Mesendoderm (in vitro differentiated cells): ENCODE measurements at regions not wholly inside any gene's neighbourhood (a gene's known extent, or its start where the extent isn't known, plus 50 kb on each side); places are given as distances from the start of the nearest gene placed in this dataset.

ENCODE experiments used
- DNase-seq: peaks from one replicate; pipeline ENCODE4 v3.0.0; 2013
- H2AK5ac ChIP-seq: 2 replicates; pipeline ENCODE4 v1.6.1; 2013; ENCODE audit warnings: low read length, inconsistent platforms
- H2BK120ac ChIP-seq: 2 replicates; pipeline ENCODE4 v1.6.1; 2013; ENCODE audit warnings: low read depth, mild to moderate bottlenecking, low read length, moderate library complexity, mixed read lengths
- H2BK15ac ChIP-seq: replicated peaks from 2 replicates; pipeline ENCODE4 v1.6.1; 2013; ENCODE audit warnings: low read depth, mild to moderate bottlenecking, moderate library complexity
- H2BK5ac ChIP-seq: 2 replicates; pipeline ENCODE4 v1.6.1; 2013; ENCODE audit warnings: low read length, inconsistent platforms
- H3K18ac ChIP-seq: 2 replicates; pipeline ENCODE4 v1.6.1; 2013; ENCODE audit warnings: mild to moderate bottlenecking, low read length, mixed read lengths
- H3K23ac ChIP-seq: one replicate; pipeline ENCODE4 v1.6.1; 2013; ENCODE audit warnings: low read length
- H3K27ac ChIP-seq: 2 replicates; pipeline ENCODE4 v1.5.1; 2013; ENCODE audit warnings: low read depth, mild to moderate bottlenecking, inconsistent platforms, low read length, moderate library complexity
- H3K27me3 ChIP-seq: 2 replicates; pipeline ENCODE4 v1.6.1; 2013; ENCODE audit warnings: low read length, control low read depth, mild to moderate bottlenecking, inconsistent platforms; ENCODE audit not compliant: insufficient read depth, poor library complexity
- H3K36me3 ChIP-seq: 2 replicates; pipeline ENCODE4 v1.6.1; 2013; ENCODE audit warnings: low read length, inconsistent platforms; ENCODE audit not compliant: control insufficient read depth, insufficient read depth
- H3K4ac ChIP-seq: one replicate; pipeline ENCODE4 v1.6.1; 2013; ENCODE audit warnings: low read depth, mild to moderate bottlenecking, low read length, moderate library complexity
- H3K4me1 ChIP-seq: 2 replicates; pipeline ENCODE4 v1.6.1; 2013; ENCODE audit warnings: low read depth, low read length, inconsistent platforms; ENCODE audit not compliant: control insufficient read depth
- H3K4me2 ChIP-seq: 2 replicates; pipeline ENCODE4 v1.6.1; 2013; ENCODE audit warnings: low read length
- H3K4me3 ChIP-seq: 2 replicates; pipeline ENCODE4 v1.5.1; 2013; ENCODE audit warnings: mild to moderate bottlenecking, low read length
- H3K56ac ChIP-seq: one replicate; pipeline ENCODE4 v1.6.1; 2013; ENCODE audit warnings: low read length
- H3K79me1 ChIP-seq: 2 replicates; pipeline ENCODE4 v1.6.1; 2013; ENCODE audit warnings: low read length, inconsistent platforms
- H3K79me2 ChIP-seq: 2 replicates; pipeline ENCODE4 v1.6.1; 2013; ENCODE audit warnings: mild to moderate bottlenecking, low read length; ENCODE audit not compliant: control insufficient read depth, insufficient read depth
- H3K9ac ChIP-seq: 2 replicates; pipeline ENCODE4 v1.6.1; 2013; ENCODE audit warnings: low read length, inconsistent platforms
- H4K5ac ChIP-seq: one replicate; pipeline ENCODE4 v1.6.1; 2013; ENCODE audit warnings: low read length
- H4K8ac ChIP-seq: one replicate; pipeline ENCODE4 v1.6.1; 2013; ENCODE audit warnings: low read depth, mild to moderate bottlenecking, control low read depth, low read length, moderate library complexity
- WGBS: extraction: QIAGEN DNeasy Blood & Tissue Kit; methylation state at CpG from one replicate; pipeline ENCODE4 v1.1.7; 2013; ENCODE audit warnings: low lambda C conversion rate, missing lambda C conversion rate; ENCODE audit not compliant: insufficient coverage; ENCODE audit errors: extremely low coverage; 5-methylcytosine and 5-hydroxymethylcytosine counted together

DNA sequence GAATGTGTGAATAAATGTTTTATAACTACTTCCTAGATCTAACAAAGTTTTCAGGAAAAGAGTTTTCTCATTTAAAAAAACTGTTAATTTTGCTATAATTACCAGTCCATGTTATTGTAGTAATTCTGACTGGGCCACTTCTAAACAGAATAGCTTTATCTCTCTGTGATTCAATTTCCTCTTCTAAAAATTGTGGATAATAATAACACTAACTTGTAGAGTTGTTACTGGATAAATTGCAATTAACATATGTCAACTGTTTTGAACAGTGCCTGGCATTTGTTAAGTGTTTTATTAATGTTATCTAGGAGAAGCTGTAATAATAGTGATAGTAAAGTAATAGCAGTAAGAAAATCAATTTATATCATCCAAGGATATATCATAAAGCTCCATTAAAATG lies 162.3 kb downstream of the BTC start:
- Histone ChIP-seq H3K4ac (no peak overlapping the region), H3K27ac (no peak overlapping the region), H2BK5ac (no peak overlapping the region), H4K8ac (no peak overlapping the region), H2BK15ac (no peak overlapping the region), H3K23ac (no peak overlapping the region), H3K4me3 (no peak overlapping the region), H2BK120ac (no peak overlapping the region), H3K27me3 (no peaks in the 10 kb centered on the region), H3K79me2 (no peaks in the 10 kb centered on the region), H3K36me3 (no peaks in the 10 kb centered on the region), H3K4me2 (no peak overlapping the region), H3K9ac (no peak overlapping the region), H3K56ac (no peak overlapping the region), H4K5ac (no peak overlapping the region), H3K79me1 (no peaks in the 10 kb centered on the region), H3K18ac (no peak overlapping the region), H2AK5ac (no peak overlapping the region), H3K4me1 (no peaks in the 10 kb centered on the region)
- DNase-seq, result no peak

DNA sequence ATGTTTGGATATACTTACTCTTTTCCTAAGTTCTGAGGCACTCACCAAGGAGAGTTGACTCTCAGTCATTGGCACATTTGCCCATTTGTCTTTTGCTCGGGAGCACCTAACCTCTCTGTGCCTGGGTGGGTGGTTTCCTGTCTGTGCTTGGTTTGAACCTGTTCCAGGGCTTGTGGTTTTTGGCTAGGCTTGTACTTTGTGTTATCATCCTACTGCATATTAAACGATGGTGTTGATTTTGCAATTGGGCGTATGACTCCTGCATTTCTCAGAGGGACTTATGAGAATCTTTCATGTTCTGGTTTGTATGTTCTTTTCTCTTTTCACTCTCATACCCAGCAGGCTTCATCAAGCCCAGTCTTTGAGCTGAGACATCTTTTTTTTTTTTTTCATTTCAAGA lies 161.7 kb downstream of the BTC start:
- Histone ChIP-seq H3K36me3 (no peaks in the 10 kb centered on the region), H2BK5ac (no peak overlapping the region), H3K79me1 (no peaks in the 10 kb centered on the region), H3K18ac (no peak overlapping the region), H3K23ac (no peak overlapping the region), H3K56ac (no peak overlapping the region), H3K9ac (no peak overlapping the region), H4K8ac (no peak overlapping the region), H3K79me2 (no peaks in the 10 kb centered on the region), H3K4me3 (no peak overlapping the region), H3K27me3 (no peaks in the 10 kb centered on the region), H3K27ac (no peak overlapping the region), H3K4me1 (no peaks in the 10 kb centered on the region), H4K5ac (no peak overlapping the region), H3K4ac (no peak overlapping the region), H2BK120ac (no peak overlapping the region), H2BK15ac (no peak overlapping the region), H3K4me2 (no peak overlapping the region), H2AK5ac (no peak overlapping the region)
- no CpG with 5 or more reads among the region's 3 CpGs for WGBS
- no peak for DNase-seq

DNA sequence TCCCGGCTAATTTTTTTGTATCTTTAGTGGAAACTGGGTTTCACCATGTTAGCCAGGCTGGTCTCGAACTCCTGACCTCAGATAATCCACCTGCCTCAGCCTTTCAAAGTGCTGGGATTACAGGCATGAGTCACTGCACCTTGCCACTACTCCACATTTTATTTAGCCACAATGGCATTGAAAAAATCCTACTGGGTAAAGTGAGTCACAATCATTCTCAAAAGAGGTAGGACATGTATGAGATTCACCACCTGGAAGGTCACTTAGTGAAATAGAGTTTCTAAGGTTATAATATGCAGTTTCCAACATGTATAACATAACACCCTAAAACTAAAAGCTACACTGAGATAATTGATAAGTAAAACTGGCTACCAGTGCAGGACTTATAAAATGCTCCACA lies 159.2 kb downstream of the BTC start:
- Histone ChIP-seq H3K4me1 (no peaks in the 10 kb centered on the region), H3K23ac (no peak overlapping the region), H3K4me2 (no peak overlapping the region), H4K8ac (no peak overlapping the region), H3K18ac (no peak overlapping the region), H3K27me3 (no peaks in the 10 kb centered on the region), H3K9ac (no peak overlapping the region), H3K36me3 (no peaks in the 10 kb centered on the region), H2BK120ac (no peak overlapping the region), H4K5ac (no peak overlapping the region), H3K56ac (no peak overlapping the region), H3K79me2 (no peaks in the 10 kb centered on the region), H3K79me1 (no peaks in the 10 kb centered on the region), H3K27ac (no peak overlapping the region), H2BK15ac (no peak overlapping the region), H2BK5ac (no peak overlapping the region), H2AK5ac (no peak overlapping the region), H3K4me3 (no peak overlapping the region), H3K4ac (no peak overlapping the region)
- no peak for DNase-seq
- no CpG with 5 or more reads among the region's 2 CpGs for WGBS

DNA sequence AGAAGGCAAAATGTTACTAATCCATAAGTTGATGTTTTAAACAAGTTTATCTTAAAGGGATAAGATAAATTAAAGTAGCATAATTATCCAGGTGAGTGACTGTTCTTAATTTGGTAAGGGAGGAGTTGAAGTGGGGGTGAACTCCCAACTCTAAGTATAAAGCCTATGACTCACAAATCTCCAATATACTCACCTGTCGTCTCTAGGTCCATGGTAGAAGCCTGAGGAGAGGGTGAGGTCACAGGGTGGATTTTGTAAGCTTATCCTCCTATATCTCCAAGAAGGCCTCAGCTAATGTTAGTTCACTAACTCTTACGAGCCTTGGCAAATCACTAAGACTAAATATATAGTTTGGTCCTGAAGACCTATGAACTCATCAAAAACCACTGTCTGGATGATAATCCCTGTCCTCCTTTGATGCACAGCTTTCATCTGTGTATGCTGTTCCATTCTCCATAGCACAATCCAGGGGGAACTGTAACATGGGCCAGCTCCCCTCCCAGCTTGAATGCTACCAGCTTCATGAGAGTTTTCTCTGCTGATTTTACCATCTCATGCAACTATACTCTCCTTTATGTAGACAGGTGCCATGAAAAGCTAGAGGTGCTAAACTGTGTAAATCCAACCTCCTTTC lies 158.7 kb downstream of the BTC start:
- no CpG with 5 or more reads among the region's 2 CpGs for WGBS
- H2BK5ac ChIP-seq, result no peak overlapping the region
- no peak overlapping the region for H3K4me2 ChIP-seq
- no peaks in the 10 kb centered on the region for H3K79me2 ChIP-seq
- no peak overlapping the region for H3K27ac ChIP-seq
- no peak overlapping the region for H4K5ac ChIP-seq
- no peak overlapping the region for H3K56ac ChIP-seq
- no peak overlapping the region for H2BK15ac ChIP-seq
- H3K79me1 ChIP-seq, result no peaks in the 10 kb centered on the region
- H3K4me3 ChIP-seq, result no peak overlapping the region
- no peak overlapping the region for H3K9ac ChIP-seq
- no peaks in the 10 kb centered on the region for H3K27me3 ChIP-seq
- no peak for DNase-seq
- no peak overlapping the region for H3K4ac ChIP-seq
- H3K36me3 ChIP-seq, result no peaks in the 10 kb centered on the region
- H4K8ac ChIP-seq, result no peak overlapping the region
- no peak overlapping the region for H3K23ac ChIP-seq
- H2BK120ac ChIP-seq, result no peak overlapping the region
- no peak overlapping the region for H3K18ac ChIP-seq
- no peak overlapping the region for H2AK5ac ChIP-seq
- H3K4me1 ChIP-seq, result no peaks in the 10 kb centered on the region

DNA sequence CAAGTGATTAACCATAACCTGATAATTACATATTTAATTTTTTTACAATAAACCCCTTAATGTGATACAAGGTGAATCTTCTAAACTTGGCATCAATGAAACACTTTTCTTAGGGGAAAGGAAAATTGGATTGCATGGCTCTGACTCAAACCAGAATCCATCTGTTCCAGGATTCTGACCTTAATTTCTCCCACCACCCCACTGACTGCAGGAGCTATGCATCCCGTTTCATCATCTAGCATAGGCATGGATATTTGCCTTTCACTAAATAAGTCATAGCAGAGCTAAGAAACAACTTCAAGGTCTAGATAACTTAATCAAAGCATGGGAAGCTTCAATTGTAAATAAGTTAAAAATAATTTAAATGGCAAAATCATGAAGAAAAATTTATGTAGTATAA lies 156.3 kb downstream of the BTC start:
- Histone ChIP-seq H3K27me3 (no peaks in the 10 kb centered on the region), H3K4me1 (no peaks in the 10 kb centered on the region), H3K27ac (no peak overlapping the region), H4K5ac (no peak overlapping the region), H3K4ac (no peak overlapping the region), H3K18ac (no peak overlapping the region), H2BK15ac (no peak overlapping the region), H3K9ac (no peak overlapping the region), H2AK5ac (no peak overlapping the region), H2BK120ac (no peak overlapping the region), H3K23ac (no peak overlapping the region), H3K56ac (no peak overlapping the region), H3K36me3 (no peaks in the 10 kb centered on the region), H3K79me2 (no peaks in the 10 kb centered on the region), H3K4me3 (no peak overlapping the region), H2BK5ac (no peak overlapping the region), H3K4me2 (no peak overlapping the region), H3K79me1 (no peaks in the 10 kb centered on the region), H4K8ac (no peak overlapping the region)
- DNase-seq, result no peak
- no CpG with 5 or more reads among the region's 1 CpG for WGBS

DNA sequence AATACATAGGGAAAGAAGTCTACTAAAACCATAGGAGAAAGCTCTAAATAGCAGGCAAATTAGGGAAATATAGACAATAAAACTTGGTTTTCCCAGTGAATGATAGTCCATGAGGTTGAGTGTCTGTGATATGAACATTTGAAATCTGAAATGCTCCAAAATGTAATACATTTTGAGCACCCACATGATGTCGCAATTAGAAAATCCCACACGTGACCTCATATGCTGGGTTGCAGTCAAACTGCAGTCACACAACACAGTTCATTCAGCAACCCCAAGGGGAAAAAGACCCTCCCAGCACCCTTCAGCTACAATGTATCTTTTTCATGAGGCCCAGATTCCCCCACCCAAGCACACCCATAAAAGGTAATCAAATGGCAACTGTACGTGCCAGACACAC lies 155.6 kb downstream of the BTC start:
- H3K79me1 ChIP-seq, result no peaks in the 10 kb centered on the region
- no CpG with 5 or more reads among the region's 3 CpGs for WGBS
- H2BK120ac ChIP-seq, result no peak overlapping the region
- H3K4me2 ChIP-seq, result no peak overlapping the region
- H3K27me3 ChIP-seq, result no peaks in the 10 kb centered on the region
- no peaks in the 10 kb centered on the region for H3K79me2 ChIP-seq
- H3K27ac ChIP-seq, result no peak overlapping the region
- H3K4me1 ChIP-seq, result no peaks in the 10 kb centered on the region
- no peak overlapping the region for H3K56ac ChIP-seq
- no peak overlapping the region for H4K5ac ChIP-seq
- no peaks in the 10 kb centered on the region for H3K36me3 ChIP-seq
- H3K9ac ChIP-seq, result no peak overlapping the region
- no peak overlapping the region for H3K23ac ChIP-seq
- no peak overlapping the region for H3K18ac ChIP-seq
- H3K4ac ChIP-seq, result no peak overlapping the region
- no peak overlapping the region for H2BK15ac ChIP-seq
- H2BK5ac ChIP-seq, result no peak overlapping the region
- no peak overlapping the region for H3K4me3 ChIP-seq
- H4K8ac ChIP-seq, result no peak overlapping the region
- DNase-seq, result no peak
- H2AK5ac ChIP-seq, result no peak overlapping the region
